ENCODE measurements at regions not wholly inside any gene's neighbourhood (a gene's known extent, or its start where the extent isn't known, plus 50 kb on each side); places are given as distances from the start of the nearest gene placed in this dataset.

GRCh38 chr12:132439333-132439904, 50.5 kb upstream of the FBRSL1 start:
- no peak for DNase-seq

GRCh38 chr12:132438726-132439125, 51.2 kb upstream of the FBRSL1 start:
- DNase-seq, result no peak

DNA sequence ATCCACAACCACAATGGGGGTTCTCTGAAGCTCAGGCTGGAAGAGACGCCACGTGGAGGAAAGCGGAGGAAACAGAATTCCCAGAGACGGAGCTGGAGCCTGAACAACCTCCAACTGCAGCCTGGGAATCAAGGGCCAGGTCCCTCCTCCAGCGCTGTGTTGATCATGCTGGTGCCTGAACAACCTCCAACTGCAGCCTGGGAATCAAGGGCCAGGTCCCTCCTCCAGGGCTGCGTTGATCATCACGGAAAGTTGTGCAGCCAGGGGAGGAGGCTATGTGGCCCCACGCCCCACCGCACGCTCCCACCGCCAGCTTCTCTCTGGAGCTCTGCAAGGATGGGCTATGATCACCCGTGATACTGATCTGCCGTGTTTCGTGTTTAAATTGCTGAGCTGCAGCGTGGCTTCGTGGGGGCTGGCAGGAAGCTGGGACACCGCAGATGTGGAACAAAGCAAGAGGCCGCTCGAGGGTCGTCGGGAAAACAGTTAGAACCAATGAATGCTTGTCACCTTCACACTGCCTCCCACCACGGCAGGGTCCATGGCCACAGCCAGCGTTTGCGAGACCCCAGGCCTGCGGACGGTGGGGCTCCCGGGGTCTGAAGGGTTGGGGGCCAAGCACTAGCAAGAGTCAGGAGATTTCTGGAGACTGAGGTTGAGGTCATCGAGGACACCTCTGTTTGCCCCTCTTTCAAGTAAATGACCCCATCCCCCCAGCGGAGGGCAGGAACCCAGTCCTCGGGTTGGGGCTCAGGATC, 51.8 kb upstream of the FBRSL1 start:
- DNase-seq, result no peak

DNA sequence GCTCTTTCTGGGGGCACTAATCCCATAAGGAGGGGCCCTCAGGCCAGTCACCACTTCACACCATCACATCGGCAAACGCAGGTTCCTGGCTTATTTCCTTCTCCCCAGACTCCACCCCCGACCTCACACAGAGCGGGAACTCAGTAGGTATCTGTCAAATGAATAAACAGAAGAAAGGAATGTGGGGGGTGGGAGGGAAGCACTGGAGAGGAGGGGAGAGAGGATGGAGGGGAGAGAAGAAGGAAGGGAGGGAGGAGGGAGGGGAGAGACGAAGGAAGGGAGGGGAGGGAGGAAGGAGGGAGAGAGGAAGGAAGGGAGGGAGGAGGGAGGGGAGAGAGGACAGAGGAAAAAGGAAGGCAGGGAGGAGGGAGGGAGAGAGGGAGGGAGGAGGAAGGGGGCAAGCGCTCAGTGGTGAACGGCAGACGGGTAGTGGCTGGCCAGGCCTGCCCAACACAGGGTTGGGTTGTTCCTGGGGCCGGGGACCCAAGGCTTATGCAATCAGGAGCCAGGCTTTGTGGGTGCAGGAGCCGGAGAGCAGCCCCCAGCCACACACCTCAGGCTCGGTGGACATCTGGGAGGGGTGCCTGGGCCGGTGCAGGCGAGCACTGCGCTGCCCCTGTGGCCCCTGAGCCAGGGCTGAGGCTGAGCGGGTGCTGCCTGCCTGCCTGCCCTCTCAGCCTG, 52.6 kb upstream of the FBRSL1 start:
- no peak for DNase-seq

DNA sequence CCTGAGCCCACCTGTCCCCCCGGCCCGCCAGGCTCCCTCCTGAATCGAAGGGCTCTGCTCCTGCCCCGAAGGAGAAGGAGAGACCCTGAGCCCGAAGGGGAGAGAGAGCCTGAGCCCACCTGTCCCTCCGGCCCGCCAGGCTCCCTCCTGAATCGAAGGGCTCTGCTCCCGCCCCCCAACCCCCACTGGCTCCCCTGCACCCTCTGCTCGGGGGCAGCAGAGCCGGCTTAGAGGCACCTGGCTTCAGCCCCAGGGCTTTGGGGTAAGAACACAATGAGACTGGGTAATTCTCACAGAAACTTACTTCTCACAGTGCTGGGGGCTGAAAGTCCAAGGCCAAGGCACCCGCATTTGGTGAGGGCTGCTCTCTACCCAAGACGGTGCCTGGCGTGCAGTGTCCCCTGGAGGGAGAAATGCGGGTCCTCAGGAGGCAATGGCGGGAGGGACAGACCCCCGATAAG, 53.1 kb upstream of the FBRSL1 start:
- no peak for DNase-seq

GRCh38 chr12:132435486-132436187, 54.3 kb upstream of the FBRSL1 start:
- no peak for DNase-seq

GRCh38 chr12:132433641-132434395, 56.1 kb upstream of the FBRSL1 start:
- no peak for DNase-seq

- no peak for DNase-seq
Observed at GRCh38 chr12:132432721-132433577, 57.0 kb upstream of the FBRSL1 start.

- no peak for DNase-seq
Observed at GRCh38 chr12:132432126-132432705, 57.7 kb upstream of the FBRSL1 start.

- no peak for DNase-seq
Observed at GRCh38 chr12:132430838-132431774, 58.8 kb upstream of the FBRSL1 start.

- peak; percentile 48 for DNase-seq
Observed at GRCh38 chr12:132429946-132430643, 59.9 kb upstream of the FBRSL1 start.

- no peak for DNase-seq
Observed at GRCh38 chr12:132429602-132429945, 60.4 kb upstream of the FBRSL1 start.

GRCh38 chr12:132428936-132429601, 60.9 kb upstream of the FBRSL1 start:
- no peak for DNase-seq

DNA sequence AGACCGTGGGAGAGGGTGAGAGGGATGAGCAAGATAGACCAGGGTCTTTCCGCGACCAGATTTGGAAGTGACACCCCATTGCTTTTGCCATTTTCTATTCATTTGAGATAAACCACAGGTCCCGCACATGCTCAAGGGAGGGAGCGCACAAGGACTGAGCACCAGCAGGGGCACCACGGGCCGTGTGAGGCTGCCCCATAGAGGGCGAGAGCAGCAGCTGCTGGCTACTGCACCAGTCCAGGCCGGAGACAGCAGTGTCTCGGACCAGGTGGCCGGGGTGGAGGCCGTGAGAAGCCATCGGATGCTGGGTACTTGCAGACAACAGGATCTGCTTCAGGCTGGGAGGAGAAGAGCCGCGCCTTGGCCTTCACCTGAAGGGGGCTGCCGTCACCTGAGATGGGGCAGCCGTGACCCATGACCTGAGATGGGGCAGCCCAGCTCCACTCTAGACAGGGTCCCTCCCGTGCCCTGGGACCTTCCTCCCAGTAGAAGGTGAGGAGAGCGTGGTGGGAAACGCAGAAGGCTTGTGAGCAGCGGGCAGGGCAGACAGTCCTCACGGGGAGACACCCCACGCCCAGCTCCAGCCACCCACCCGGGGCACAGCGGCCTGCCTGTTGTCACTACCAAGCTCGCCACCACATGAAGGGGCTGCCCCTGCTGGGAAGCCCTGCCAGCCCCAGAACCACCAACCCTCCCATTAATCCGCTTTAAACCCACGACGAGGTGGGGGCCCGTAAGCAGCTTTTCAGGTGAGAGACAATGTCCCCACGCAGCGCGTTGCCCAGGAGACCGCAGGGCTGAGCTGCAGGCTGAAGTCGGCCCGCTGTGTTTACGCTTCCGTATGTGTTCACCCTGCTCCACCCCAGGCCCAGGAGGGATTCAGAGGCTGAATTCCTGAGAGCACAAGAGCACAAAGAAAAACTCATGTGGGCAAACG, 61.7 kb upstream of the FBRSL1 start:
- no peak for DNase-seq

GRCh38 chr12:132427174-132427768, 62.7 kb upstream of the FBRSL1 start:
- DNase-seq, result no peak

DNA sequence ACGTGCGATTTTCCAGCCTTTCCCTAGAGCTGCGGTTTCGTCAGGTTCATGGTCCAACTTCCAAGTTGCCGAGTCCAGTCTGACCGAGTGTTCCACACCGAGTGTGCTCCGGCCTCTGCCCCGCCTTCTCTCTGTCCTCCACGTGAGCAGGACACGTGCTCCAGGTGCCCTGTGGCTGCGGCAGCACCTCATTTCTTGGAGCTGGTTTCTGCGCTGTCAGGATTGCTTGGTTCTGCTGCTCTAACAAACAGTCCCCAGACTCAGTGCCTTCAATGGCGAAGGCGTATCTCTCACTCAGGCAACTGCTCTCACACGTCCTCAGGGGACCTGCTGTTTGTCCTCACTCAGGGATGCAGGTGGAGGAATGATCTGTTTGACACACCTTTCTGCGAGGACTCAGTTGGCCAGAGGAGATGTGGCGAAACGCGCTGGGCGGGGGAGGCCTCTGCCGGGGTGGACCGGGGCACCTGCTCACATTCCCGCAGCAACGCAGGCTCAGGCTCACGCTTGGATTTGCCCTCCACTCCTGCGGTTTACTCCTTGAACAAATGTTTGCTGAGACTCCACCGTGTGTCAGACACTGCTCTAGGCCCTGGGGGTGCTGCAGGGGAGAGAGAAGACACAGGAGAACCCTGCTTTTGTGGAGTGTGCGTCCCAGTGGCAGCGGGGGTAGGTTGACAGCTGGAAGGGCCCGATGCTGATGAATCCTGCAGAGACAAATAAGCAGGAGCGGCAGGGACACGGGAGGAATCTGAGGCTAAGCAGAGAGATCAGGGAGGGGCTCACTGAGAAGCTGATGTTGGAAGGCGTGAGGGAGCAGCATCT, 63.4 kb upstream of the FBRSL1 start:
- no peak for DNase-seq

Data from stimulated activated CD4-positive, alpha-beta T cell treated with anti-CD3 and anti-CD28 coated beads, Interleukin-4, amount 100 ng/mL, for 1 hour (primary cell).